ENCODE measurements at regions not wholly inside any gene's neighbourhood (a gene's known extent, or its start where the extent isn't known, plus 50 kb on each side); places are given as distances from the start of the nearest gene placed in this dataset.
"Not testable (repeated sequence)": the region's sequence is repeated elsewhere in the genome, so short reads cannot be mapped to it uniquely, and the experiment has no call there.

GRCh38 chr3:190988102-190988501 is 125.6 kb upstream of the GMNC start:
- DNase-seq (ENCODE audit: low spot score) = no peak

- DNase-seq (ENCODE audit: low spot score) = no peak
These were observed 122.2 kb upstream of the GMNC start for GRCh38 chr3:190984502-190985244.

GRCh38 chr3:190983875-190984274 is 121.4 kb upstream of the GMNC start:
- no peak for DNase-seq (ENCODE audit: low spot score)

GRCh38 chr3:190973771-190974170 is 111.3 kb upstream of the GMNC start:
- DNase-seq (ENCODE audit: low spot score) = no peak

GRCh38 chr3:190972840-190973270 is 110.4 kb upstream of the GMNC start:
- no peak for DNase-seq (ENCODE audit: low spot score)

GRCh38 chr3:190972196-190972595 is 109.7 kb upstream of the GMNC start:
- no peak for DNase-seq (ENCODE audit: low spot score)

GRCh38 chr3:190970560-190970959 is 108.1 kb upstream of the GMNC start:
- no peak for DNase-seq (ENCODE audit: low spot score)

- DNase-seq (ENCODE audit: low spot score) = no peak
These were observed 106.1 kb upstream of the GMNC start for GRCh38 chr3:190968616-190969015.

- not testable (repeated sequence) for DNase-seq (ENCODE audit: low spot score)
These were observed 102.4 kb upstream of the GMNC start for GRCh38 chr3:190964931-190965330.

- DNase-seq (ENCODE audit: low spot score) = no peak
These were observed 96.6 kb upstream of the GMNC start for GRCh38 chr3:190959077-190959476.

GRCh38 chr3:190941694-190942260 is 79.3 kb upstream of the GMNC start:
- DNase-seq (ENCODE audit: low spot score) = peak; percentile 82

GRCh38 chr3:190934616-190935015 is 72.1 kb upstream of the GMNC start:
- not testable (repeated sequence) for DNase-seq (ENCODE audit: low spot score)

- DNase-seq (ENCODE audit: low spot score) = no peak
These were observed 64.1 kb upstream of the GMNC start for GRCh38 chr3:190926619-190927018.

GRCh38 chr3:190912736-190913135 is 50.2 kb upstream of the GMNC start:
- DNase-seq (ENCODE audit: low spot score) = no peak
